ENCODE measurements at regions not wholly inside any gene's neighbourhood (a gene's known extent, or its start where the extent isn't known, plus 50 kb on each side); places are given as distances from the start of the nearest gene placed in this dataset.

- no peak for TF ChIP-seq CTCF (conservative IDR thresholded peaks at IDR 0.05)
- H3K27ac ChIP-seq, result peak overlapping the region; percentile 49
These were observed 843.7 kb upstream of the WWC1 start for GRCh38 chr5:167447466-167448375.

GRCh38 chr5:167448376-167448775 is 843.1 kb upstream of the WWC1 start:
- no peak for TF ChIP-seq CTCF (conservative IDR thresholded peaks at IDR 0.05)
- peak overlapping the region; percentile 49 for H3K27ac ChIP-seq

GRCh38 chr5:167451076-167451475 is 840.4 kb upstream of the WWC1 start:
- TF ChIP-seq CTCF (conservative IDR thresholded peaks at IDR 0.05), result no peak
- no peak overlapping the region for H3K27ac ChIP-seq

- no peak overlapping the region for H3K27ac ChIP-seq
- TF ChIP-seq CTCF (conservative IDR thresholded peaks at IDR 0.05), result no peak
These were observed 839.3 kb upstream of the WWC1 start for GRCh38 chr5:167452136-167452535.

- no peak for TF ChIP-seq CTCF (conservative IDR thresholded peaks at IDR 0.05)
- no peak overlapping the region for H3K27ac ChIP-seq
These were observed 838.0 kb upstream of the WWC1 start for GRCh38 chr5:167453246-167454030.

GRCh38 chr5:167458412-167458811 is 833.0 kb upstream of the WWC1 start:
- no peak for TF ChIP-seq CTCF (conservative IDR thresholded peaks at IDR 0.05)

GRCh38 chr5:167460449-167461020 is 830.9 kb upstream of the WWC1 start:
- H3K27ac ChIP-seq, result no peak overlapping the region
- TF ChIP-seq CTCF (conservative IDR thresholded peaks at IDR 0.05), result no peak

More at GRCh38 chr5:167458412-167458811, 833.0 kb upstream of the WWC1 start:
- no peak overlapping the region for H3K27ac ChIP-seq
